ENCODE measurements at regions not wholly inside any gene's neighbourhood (a gene's known extent, or its start where the extent isn't known, plus 50 kb on each side); places are given as distances from the start of the nearest gene placed in this dataset.

DNA sequence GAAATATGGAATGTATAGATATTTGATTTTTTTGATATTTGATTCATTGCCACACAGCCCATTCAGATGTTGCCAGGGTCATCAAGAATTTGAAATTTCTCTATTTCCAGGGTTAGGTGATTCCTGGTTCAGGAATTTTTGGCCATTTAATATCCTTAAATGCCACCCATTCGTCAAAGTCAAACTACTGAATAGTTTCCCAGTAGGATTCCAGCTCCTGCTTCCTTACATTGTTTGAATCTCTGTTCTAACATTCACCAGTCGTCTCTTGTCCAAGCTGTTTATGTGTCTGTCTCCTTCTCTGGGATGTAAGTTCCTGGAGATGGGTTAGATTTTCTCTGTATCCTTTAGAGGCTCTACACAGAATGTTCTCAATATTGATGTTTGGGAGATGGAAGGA lies 124.9 kb upstream of the TLE3 start:
- DNase-seq (ENCODE audit: low read depth): no peak

DNA sequence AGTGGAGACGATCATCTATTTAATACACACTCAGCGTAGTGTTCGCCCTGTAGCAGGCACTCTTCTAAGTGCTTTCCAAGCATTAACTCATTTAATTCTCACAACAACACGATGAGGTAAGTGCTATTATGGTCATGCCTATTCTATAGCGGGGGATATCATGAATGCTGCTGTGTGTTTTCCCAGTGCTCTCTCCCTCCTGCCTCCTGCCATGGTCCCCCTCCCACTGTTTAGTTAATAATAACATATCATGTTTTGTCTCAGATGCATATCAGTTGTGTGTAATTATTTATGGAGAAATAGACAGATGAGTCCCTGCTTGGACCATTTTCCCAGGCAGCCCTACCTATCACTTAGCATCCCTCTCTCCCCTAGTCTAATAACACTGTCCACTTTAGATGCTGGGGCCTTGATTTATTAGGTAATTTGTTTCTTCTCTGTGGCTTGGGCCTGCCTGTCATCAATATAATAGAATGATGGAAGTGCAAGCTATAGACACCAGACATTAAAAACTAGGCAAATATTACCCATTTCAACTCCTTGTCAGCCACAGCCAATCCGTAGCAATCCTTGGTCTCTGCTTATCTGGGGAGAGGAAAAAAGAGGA lies 122.9 kb upstream of the TLE3 start:
- DNase-seq (ENCODE audit: low read depth): no peak

DNA sequence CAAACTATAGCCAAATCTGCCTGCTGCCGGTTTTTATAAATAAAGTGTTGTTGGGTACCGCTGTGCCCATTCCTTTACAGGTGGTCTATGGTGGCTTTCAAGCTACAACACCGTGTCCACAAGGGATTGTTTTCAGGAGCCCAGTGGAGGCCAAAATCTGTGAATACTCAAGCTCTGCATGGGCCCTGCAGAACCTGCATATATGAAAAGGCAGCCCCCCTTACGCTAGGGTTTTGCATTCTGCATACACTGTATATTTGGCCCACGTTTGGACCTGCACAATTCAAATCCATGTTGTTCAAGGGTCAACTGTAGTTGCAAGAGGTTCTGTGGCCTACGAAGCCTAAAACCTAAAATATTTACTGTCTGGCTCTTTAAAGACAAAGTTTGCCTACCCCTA lies 122.2 kb upstream of the TLE3 start:
- DNase-seq (ENCODE audit: low read depth): no peak

DNA sequence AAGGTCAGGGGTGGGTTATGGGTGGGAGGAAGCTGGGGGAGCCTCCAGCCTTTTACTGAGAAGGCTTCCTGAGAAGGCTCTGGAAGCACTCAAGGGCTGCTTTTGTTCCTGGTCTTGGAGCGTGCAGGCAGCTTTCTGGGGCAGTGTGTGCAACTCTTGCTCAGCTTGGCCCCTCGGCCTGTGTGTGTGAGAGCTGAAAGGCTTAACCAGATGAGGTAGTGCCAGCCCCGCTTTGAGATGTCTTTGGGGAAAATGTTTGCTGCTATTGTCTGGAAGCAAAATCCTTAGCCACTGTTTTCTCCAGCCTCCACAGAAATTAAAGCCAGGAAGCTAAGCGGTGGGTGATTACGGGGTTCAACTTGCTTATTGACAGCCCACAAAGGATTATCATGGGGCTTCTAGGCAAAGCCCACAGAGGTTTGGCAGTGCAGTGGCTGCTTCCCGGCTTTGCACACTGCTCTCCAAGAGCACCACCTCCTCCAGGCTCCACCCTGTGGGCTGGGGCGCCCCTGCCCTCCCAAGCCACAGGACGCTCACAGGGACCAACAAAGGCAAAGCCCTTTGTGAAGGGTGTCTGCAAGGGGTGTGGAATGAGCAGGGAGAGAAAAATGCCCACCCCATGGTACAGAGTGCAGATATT lies 121.7 kb upstream of the TLE3 start:
- DNase-seq (ENCODE audit: low read depth): no peak

DNA sequence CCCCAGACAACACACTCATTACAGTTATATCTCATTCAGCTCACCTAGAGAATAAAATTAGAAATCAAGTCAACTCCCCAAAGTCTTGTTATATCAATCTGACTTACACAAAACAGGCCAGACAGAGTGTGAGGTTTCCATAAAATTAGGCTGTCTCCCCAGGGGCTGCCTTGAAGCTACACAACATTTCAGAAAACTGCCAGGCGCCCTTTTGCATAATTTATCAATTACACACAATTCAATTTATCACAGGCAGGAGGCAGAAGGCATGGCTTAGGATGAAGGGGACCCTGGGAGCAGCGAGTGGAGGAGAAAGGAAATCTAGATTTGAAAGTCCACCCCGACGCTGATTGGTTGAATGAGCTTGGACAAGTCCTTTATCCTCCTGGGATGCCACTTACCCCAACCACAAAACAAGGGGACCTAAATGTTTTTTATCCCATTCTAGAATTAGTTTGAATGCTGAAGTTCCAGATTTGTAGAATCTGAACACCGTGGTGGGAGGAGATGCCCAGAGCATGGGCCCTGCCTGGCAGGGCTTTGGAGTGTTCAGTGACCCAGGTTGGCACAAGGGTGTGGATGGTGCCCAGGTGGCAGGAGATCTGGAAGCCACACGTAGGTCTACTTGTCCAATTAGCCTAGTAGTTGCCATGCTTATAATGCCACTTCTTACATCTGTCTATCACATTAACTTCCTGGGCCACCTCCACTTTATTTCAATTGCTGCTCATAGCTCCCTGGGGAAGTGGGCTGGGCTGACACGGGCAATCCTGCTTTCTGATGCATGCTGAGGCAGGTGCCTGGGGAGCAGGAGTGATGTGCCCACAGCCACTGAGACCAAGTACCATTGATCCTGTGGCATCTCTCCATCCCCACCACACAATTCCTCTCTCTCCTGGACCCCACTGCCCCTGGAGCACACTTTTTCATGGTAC lies 119.8 kb upstream of the TLE3 start:
- no peak for DNase-seq (ENCODE audit: low read depth)

DNA sequence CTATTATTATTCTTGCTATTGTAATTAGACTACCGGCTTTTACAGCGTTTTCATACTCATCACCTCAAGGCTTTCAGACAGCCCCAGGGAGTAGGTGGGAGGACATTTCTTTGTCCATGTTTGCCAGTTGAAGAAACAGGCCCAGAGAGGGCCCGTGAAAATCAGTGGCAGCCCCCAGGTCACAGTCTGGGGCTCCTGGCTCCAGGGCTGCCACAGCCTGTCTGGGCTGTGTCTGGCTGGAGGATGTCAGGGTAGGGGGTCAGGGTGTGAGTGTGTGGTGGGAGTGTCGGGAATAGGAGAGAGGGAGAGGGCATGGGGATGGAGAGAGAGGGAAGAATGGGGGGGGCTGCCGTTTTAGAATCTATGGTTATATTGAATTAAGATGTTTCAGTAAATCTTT lies 118.2 kb upstream of the TLE3 start:
- no peak for DNase-seq (ENCODE audit: low read depth)

DNA sequence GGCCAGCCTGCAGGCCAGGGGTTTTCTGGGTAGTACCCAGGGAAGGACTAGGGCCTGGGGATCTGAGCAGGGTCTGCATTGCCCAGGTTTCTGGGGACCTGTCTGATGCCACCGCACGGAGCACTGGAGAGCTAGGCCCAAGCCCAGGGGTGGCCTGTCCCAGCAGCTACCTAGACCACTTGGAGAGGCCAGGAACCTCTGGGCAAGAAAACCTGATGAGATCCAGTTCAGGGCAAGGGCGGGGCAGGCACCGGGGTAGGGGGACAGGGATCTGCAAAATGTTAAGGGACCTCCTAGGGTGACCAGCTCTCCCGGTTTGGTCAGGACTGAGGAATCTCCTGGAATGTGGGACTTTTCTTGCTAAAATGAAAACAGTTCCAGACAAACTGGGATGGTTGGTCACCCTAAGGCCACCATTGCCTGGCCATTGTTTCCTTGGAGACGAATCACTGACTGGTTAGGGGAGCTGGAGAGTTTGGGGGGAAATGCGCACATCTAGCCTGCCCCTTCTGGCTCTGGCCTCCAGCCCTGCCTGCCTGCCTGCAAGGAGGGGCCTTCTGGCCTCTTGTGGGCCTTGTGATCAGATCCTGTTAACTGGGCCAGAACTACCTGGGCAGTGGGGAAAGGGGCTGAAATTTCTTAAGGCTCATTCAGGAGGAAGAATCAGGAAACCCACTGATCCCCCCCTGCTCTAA lies 117.4 kb upstream of the TLE3 start:
- DNase-seq (ENCODE audit: low read depth): no peak

GRCh38 chr15:70214276-70214675 lies 116.6 kb upstream of the TLE3 start:
- no peak for DNase-seq (ENCODE audit: low read depth)

GRCh38 chr15:70213794-70214193 lies 116.1 kb upstream of the TLE3 start:
- no peak for DNase-seq (ENCODE audit: low read depth)

DNA sequence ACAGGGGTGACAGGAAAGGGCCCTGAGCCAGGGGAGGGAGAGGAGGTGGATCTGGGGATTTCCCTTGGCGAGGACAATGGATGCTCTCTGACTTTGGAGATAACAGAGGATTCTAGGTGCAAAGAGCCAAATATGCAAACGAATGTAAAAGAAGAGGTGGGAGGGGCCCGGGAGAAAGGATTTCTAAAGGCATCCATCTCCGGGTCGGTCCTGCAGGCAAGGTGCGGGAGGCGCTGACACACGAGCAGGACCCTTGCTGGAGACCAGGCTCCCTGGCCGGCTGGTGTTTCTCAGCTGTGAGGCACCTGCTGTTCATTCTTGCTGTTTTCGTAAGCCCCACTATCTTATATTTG lies 115.2 kb upstream of the TLE3 start:
- DNase-seq (ENCODE audit: low read depth): no peak

- no peak for DNase-seq (ENCODE audit: low read depth)
Measured at GRCh38 chr15:70212286-70212962, 114.7 kb upstream of the TLE3 start.

DNA sequence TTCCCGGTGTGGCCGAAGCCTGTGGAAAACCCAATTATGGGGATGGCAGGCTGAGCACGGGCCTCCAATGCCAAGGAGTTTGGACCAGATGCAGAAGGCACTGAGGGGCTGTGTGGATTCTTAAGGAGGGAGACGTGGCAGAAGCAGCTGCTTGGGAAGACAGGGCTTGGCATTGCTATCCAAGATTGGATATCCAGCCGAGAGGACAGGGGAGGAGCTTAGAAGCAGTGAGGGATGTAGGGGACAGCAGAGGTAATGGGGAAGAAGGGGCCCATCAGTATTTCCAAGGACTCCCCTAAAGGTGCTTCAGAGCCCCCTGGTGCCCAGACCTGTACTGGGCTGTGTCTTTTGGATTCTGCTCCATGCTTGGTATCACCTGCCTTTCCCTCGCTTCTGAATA lies 112.8 kb upstream of the TLE3 start:
- DNase-seq (ENCODE audit: low read depth): no peak

DNA sequence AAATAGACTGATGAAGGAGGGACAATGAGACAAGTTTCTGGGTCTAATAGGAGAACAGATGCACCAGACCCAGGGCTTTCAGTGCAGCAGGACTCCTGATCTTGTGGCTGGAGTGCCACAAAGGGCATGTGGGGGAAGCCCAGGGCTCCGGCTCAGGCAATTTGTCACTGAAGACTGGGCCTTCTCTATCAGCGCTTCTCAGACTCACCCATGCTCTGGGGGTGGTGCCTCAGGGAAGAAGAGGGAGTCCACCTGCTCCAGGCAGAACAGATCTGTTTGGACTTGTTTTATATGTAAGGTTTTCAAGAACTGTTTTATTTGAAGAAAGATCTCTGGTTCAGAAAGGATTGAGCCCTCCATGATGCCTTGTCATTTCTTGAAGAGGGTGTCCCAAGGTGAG lies 112.4 kb upstream of the TLE3 start:
- DNase-seq (ENCODE audit: low read depth): no peak

DNA sequence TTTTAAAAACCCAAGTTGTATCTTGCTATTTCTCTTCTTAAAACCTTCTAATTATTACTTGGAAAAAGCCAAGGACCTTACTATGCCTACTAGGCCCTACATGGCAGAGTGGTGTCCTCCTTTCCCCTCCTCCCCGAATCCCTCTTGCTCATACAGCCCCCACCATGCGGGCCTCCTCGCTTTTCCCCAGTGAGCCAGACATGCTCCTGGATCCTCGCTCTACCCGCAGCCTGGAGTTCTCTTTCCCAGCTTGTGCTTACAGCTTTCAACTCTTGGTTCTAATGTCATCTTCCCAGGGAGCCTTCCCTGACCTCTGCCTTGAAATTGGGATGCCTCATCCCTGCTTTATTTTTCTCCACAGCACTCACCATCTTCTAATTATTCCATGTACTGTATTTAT lies 111.8 kb upstream of the TLE3 start:
- DNase-seq (ENCODE audit: low read depth): no peak

DNA sequence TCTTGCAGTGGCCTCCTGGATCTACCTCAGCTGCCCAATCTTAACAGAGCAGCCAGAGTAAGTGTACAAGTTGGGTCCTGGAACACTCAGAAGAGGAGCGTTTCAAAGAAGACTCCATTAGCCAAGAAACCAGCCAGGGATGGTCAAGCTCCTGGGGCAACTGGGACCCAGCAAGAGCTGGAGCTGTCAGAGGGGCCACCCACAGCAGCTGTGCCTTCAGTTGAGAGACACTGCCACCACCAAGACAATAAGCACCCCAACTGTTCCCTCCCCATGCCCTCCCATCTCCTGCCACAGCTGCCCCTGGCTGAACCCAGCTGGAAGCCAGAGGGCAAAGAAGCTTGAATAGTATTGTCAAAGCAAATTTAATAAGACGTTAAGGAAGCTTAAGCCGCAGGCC lies 110.6 kb upstream of the TLE3 start:
- no peak for DNase-seq (ENCODE audit: low read depth)

GRCh38 chr15:70206668-70207067 lies 109.0 kb upstream of the TLE3 start:
- no peak for DNase-seq (ENCODE audit: low read depth)

- DNase-seq (ENCODE audit: low read depth): no peak
Measured at GRCh38 chr15:70204652-70205051, 106.9 kb upstream of the TLE3 start.

- DNase-seq (ENCODE audit: low read depth): no peak
Measured at GRCh38 chr15:70203981-70204560, 106.4 kb upstream of the TLE3 start.

DNA sequence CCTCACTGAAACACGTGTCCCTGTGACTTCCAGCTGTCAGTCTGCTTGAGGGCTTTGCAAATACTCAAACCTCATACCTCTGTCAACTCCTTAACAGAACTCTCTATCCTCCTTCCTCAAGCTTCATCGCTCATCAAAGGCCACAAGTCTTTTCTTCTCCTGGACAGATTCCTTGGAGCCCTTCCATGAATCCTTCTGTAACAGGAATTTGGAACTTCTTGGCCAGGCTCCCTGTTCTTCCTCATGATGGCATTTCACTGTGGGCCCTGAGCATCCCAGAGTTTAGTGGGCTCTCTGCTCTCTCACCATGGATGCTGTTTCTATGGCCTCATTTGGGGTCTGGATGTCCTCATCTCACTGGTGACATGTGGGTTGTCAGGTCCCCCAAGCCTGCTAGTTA lies 105.0 kb upstream of the TLE3 start:
- DNase-seq (ENCODE audit: low read depth): no peak

DNA sequence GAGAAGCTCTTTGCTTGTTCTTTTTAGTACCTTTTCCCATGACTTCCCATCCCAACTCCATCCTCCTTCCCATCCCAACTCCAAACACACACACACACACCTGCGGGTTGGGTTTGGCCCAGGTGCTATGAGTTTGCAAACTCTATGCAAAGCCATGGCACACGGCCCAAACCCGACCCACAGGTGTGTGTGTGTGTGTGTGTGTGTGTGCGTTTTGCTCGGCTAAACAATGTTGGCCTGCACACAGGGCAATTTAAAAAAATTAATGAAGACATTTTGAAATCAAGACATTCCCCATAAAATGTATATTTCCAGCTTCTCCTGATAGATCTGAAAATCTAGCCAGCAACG lies 103.7 kb upstream of the TLE3 start:
- DNase-seq (ENCODE audit: low read depth): no peak

- no peak for DNase-seq (ENCODE audit: low read depth)
Measured at GRCh38 chr15:70200511-70201424, 103.1 kb upstream of the TLE3 start.
